ENCODE measurements at regions not wholly inside any gene's neighbourhood (a gene's known extent, or its start where the extent isn't known, plus 50 kb on each side); places are given as distances from the start of the nearest gene placed in this dataset.
"Not testable (repeated sequence)": the region's sequence is repeated elsewhere in the genome, so short reads cannot be mapped to it uniquely, and the experiment has no call there.

DNA sequence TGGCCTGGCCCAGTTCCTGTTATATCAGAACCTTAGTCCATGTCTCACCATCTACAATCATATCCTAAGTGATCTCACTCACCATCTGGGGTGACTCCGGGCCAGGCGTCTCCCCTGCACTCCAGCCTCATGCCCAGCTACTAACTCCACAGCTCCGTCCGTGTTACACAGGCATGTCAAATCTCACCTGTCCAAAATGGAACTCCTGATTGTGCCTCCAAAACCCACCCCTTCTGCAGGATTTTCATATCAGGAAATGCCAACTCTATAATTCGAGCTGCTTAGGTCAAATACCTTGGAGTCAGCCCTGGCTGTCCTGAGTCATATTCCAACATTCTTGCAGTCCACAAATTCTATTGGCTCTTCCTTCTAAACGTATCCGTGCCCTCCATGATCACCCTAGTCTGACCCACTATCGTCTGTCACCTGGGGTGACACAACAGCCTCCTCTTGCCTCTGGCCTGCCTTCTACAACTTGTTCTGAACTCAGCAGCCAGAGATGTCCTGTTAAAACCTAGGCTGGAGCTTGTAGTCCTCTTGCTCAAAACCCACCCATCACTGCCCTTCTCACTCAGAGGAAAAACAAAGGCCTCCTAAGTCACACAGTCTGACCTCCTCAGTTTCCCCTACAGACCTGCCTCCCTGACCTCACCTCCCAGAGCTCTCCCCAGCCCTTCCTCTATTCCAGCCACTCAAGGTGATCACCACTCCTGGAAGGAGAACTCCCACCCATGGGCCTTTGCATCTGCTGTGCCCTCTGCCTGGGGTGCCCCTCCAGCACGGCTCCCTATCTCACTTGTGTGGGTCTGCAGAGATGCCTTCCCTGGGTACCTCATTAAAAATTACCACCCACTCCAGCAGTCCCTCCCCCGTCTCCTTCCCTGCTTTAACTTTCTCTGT is 85.3 kb upstream of the SIRPA start:
- DNase-seq, result no peak

- DNase-seq, result no peak
These were observed 86.1 kb upstream of the SIRPA start for GRCh38 chr20:1809131-1809572.

- DNase-seq, result no peak
These were observed 87.1 kb upstream of the SIRPA start for GRCh38 chr20:1808101-1808500.

GRCh38 chr20:1807394-1807793 is 87.8 kb upstream of the SIRPA start:
- DNase-seq, result no peak

DNA sequence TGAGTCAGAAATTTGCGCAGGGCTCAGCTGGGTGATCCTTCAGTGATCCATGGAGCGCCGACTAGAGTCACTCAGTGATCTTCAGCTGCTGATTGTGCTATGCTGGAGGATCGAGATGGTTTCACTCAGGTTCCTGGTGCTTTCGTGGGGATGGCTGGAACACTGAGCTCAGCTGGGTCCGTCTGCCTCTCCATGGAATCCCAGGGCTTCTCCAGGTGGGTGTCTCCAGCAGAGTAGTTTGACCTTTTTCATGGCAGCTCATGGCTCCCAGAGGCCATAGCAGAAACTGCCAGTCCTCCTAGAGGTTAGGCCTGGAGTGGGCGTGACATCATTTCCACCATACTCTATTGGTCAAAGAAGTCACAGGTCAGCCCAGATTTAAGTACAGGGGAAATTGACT is 88.8 kb upstream of the SIRPA start:
- no peak for DNase-seq

GRCh38 chr20:1805816-1806215 is 89.4 kb upstream of the SIRPA start:
- DNase-seq, result no peak

DNA sequence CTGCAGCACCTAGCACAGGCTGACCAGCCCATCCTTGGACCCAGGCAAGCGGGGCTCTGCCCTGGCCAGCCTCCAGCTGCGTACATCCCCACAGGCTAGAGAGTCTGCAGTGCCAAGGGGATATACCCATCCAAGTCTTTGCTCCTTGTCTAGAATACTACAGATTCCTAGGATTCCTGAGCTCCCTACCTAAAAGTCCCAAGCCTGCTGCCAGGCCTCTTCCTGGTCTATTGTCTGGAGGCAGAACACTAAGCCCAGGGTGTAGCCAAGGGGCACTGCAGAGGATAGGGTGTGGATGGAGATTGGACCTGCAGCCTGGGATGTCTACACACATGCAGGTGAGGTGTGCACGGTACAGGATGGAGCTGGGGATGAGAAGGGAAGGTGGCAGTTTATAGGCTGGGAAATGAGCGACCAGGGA is 90.0 kb upstream of the SIRPA start:
- no peak for DNase-seq

- no peak for DNase-seq
These were observed 90.7 kb upstream of the SIRPA start for GRCh38 chr20:1804554-1804956.

- no peak for DNase-seq
These were observed 91.2 kb upstream of the SIRPA start for GRCh38 chr20:1803932-1804501.

DNA sequence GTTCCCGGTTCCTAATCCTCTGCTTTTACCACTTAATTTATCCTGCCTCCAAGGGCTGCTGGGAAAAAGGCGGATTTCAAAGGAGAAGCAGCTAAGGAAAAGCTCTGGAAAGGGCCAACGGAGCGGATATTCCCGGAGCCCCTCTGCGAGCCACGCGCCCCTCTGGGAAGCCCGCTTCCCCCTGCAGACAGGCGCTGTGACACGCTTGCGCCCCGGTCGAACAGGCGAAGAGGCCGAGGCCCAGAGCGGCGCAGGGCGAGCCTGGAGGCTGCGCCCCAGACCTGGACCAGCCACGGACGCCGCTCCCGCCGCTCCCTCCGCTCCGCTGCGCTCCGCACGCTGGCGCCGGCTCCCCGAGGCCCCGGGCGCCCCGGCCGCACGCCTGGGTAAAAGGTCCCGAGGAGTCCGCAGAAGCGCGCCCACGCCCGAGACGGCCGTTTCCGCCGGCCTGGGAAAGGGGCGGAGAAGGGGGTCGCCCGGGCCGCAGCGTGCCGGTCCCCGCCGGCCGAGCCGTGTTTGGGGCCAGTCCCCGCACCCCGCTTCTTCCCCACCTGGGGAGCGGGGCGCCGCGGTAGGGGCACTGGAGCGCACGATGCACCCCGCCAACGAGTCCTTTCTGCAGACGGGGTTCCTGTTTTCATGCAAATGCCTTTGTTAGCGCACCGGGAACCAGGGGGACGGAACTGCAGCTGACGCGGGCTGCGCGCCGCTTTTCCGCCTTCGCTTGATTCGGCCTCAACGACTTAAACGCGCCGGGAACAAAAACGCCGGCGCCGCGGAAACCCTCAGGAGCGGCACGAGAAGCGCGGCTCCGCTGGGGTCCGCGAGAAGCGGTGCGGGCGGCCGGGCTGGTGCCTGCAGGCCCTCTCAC is 91.9 kb upstream of the SIRPA start:
- no peak for DNase-seq

- no peak for DNase-seq
These were observed 92.7 kb upstream of the SIRPA start for GRCh38 chr20:1802385-1803060.

DNA sequence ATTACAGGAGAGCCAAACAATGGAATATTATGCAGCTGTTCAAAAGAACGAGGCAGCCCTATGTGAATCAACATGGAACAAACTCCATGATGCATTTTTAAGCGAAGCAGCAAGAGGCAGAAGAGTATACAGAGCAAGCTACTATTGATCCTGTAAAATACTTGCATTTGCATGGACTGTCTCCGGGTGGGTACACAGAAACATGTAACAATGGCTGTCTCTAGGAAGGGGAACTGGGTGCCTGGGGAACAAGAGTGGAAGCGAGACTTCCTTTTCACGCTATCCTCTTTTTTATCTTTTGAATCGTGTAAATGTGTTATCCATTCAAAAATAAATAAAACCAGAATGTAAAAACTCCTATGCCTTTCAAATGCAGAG is 93.3 kb upstream of the SIRPA start:
- DNase-seq, result no peak

DNA sequence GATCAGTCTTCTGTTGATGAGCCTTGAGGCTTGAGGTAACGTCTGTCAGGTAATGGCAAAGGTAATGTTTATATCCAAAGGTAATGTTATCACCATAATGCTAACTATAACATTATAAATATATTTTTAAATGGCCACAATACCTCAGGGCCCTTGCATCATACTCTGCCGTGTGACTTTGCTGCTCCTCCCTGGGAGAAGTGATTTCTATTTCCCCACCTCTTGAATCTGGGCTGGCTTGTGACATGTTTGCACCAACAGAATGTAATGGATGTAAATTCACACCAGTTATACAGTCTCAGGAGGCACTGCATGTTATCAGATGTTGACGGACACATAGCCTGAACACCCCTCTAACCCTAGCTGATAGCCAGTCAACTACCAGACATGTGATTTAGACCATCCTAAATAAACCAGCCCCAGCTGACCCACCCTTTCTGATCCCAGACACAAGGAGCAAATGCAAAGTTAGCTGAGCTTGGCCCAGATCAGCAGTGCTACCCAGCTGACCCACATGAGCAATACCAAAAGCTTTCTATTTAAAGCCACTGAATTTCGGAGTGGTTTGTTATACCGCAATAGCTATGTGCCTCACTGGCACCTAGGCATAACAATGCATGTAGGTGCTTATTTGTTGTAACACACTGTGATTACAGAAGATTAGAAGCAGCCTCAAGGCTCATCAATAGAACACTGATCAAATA is 93.8 kb upstream of the SIRPA start:
- DNase-seq, result no peak

DNA sequence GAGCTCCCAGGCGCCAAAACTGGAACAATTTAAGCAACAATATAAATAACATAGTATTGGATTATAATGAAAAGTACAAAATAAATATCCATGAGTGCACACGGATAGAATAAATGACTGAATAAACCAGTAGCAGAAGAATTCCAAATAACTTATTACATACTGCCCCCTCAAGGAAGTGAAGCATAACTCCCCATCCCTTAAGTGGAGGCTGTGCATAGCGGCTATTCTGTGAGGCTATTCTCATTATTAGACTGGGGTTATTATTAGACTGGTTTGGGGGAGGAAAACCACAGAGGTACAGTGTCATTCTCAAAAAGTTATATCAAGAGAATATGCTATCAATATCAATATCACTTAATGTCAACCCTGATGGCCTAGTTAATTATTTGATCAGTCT is 94.4 kb upstream of the SIRPA start:
- no peak for DNase-seq

- no peak for DNase-seq
These were observed 95.0 kb upstream of the SIRPA start for GRCh38 chr20:1800180-1800579.

GRCh38 chr20:1799746-1800145 is 95.5 kb upstream of the SIRPA start:
- not testable (repeated sequence) for DNase-seq

- DNase-seq, result no peak
These were observed 96.2 kb upstream of the SIRPA start for GRCh38 chr20:1798982-1799381.

- DNase-seq, result no peak
These were observed 101.4 kb upstream of the SIRPA start for GRCh38 chr20:1793821-1794220.

DNA sequence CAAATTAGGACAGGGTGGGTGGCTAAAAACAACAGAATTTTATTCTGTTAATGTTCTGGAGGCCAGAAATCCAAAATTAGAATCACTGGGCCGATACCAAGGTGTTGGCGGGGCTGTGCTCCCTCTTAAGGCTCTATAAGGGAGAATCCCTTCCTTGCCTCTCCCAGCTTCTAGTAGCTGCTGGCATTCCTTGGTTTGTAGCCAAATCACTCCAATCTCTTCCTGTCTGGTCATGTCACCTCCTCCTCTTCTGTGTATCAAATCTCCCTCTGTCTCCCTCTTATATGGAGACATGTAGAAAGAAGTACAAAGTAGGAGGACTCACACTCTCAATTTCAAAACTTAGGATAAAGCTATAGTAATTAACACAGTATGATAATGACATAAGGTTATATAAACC is 102.9 kb upstream of the SIRPA start:
- no peak for DNase-seq

DNA sequence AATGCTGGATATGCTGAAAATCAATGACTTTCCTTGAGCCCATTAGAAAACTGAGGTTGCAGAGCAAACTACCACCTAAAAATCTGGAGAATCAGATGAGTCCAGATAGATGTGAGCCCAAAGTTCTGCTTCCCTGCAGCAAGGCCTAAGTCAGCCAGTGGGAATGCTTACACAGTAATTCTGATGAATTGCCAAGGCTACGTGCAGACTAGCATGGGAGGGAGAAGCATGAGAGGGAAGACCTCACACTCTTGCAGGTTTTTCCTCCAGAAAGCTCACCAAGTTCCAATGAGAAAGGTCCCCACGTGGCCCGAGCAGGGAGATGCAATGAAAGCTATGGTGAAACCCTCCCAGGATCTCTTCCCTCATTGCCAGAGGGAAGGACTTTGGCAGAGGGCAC is 104.8 kb upstream of the SIRPA start:
- DNase-seq, result no peak

- no peak for DNase-seq
These were observed 107.2 kb upstream of the SIRPA start for GRCh38 chr20:1788044-1788443.

- DNase-seq, result no peak
These were observed 108.7 kb upstream of the SIRPA start for GRCh38 chr20:1786486-1786885.

All from NCI-H1694 treated with DMSO at 0.1 percent for 48 hours (cell line).